ENCODE measurements at regions not wholly inside any gene's neighbourhood (a gene's known extent, or its start where the extent isn't known, plus 50 kb on each side); places are given as distances from the start of the nearest gene placed in this dataset.

DNA sequence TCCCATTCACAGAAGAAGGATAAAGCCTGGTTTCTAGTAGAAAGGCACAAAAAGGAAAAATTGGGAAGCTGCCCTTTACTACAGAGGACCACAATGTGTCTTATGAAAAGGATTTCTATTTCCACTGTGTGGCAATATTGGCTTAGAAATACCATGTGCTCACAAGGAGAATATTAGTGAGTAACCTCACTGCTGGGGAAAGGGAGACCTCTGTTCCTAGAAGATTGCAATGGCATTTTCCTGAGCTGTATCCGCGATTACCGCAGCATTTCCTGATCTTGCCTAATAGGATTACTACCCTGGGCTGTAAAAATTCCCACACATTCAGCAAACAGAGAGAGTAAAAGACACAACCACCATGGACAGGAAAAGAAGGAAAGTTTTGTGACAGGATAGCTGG is 308.8 kb upstream of the TECRL start:
- H3K9me3 ChIP-seq (ENCODE audit: control extremely low read depth in 1 of 3, control insufficient read depth in 2 of 3, insufficient read depth in 1 of 3, low read length in 2 of 3): no peaks in the 10 kb centered on the region
- H3K79me2 ChIP-seq (ENCODE audit: control insufficient read depth, insufficient read depth, low read length): no peaks in the 10 kb centered on the region
- Mint-ChIP-seq H3K27me3 (no peaks in the 10 kb centered on the region), H3K9me3 (ENCODE audit: insufficient read depth) (peaks cover 2% of the 10 kb centered on the region), H3K4me3 (no peak overlapping the region), H3K27ac (no peak overlapping the region), H3K4me1 (no peaks in the 10 kb centered on the region)
- ChIA-PET POLR2A (no interaction called here), CTCF (interaction anchor here (0.6 kb wide), 1 partner anchor 8 kb away, joined by 5 read pairs; no protein-coding TSS in a partner anchor)
- H3K9ac ChIP-seq (ENCODE audit: low read length): no peak overlapping the region
- H3K36me3 ChIP-seq (replicated peaks in 1 of 2; ENCODE audit: control extremely low read depth in 1 of 2, control insufficient read depth in 1 of 2, extremely low read depth in 1 of 2, insufficient read depth in 2 of 2, low read length in 1 of 2): no peaks in the 10 kb centered on the region
- no peak overlapping the region for H3K4me2 ChIP-seq (replicated peaks; ENCODE audit: low read depth, low read length, poor library complexity, severe bottlenecking)
- H3K27ac ChIP-seq (ENCODE audit: low read length in 2 of 2): no peak overlapping the region
- H3K27me3 ChIP-seq (replicated peaks in 1 of 4; ENCODE audit: control extremely low read depth in 1 of 4, control insufficient read depth in 3 of 4, insufficient read depth in 4 of 4, low read length in 3 of 4): no peaks in the 10 kb centered on the region
- no CpG with 5 or more reads among the region's 3 CpGs for WGBS (ENCODE audit: insufficient coverage)
- ATAC-seq (ENCODE audit: low read depth): no peak
- H3K4me3 ChIP-seq (ENCODE audit: control extremely low read depth in 1 of 5, extremely low read depth in 1 of 5, insufficient read depth in 1 of 5, low read depth in 2 of 5, low read length in 4 of 5): no peak overlapping the region
- H4K20me1 ChIP-seq (ENCODE audit: control insufficient read depth, insufficient read depth, low read length, poor library complexity, severe bottlenecking): no peaks in the 10 kb centered on the region
- H3K4me1 ChIP-seq (ENCODE audit: control insufficient read depth in 2 of 2, insufficient read depth in 2 of 2, low read length in 2 of 2): no peaks in the 10 kb centered on the region
- TF ChIP-seq, protein P1, sequence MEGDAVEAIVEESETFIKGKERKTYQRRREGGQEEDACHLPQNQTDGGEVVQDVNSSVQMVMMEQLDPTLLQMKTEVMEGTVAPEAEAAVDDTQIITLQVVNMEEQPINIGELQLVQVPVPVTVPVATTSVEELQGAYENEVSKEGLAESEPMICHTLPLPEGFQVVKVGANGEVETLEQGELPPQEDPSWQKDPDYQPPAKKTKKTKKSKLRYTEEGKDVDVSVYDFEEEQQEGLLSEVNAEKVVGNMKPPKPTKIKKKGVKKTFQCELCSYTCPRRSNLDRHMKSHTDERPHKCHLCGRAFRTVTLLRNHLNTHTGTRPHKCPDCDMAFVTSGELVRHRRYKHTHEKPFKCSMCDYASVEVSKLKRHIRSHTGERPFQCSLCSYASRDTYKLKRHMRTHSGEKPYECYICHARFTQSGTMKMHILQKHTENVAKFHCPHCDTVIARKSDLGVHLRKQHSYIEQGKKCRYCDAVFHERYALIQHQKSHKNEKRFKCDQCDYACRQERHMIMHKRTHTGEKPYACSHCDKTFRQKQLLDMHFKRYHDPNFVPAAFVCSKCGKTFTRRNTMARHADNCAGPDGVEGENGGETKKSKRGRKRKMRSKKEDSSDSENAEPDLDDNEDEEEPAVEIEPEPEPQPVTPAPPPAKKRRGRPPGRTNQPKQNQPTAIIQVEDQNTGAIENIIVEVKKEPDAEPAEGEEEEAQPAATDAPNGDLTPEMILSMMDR (IDR thresholded peaks at IDR 0.05): no peak
- TF ChIP-seq EZH2 (IDR thresholded peaks at IDR 0.05; ENCODE audit: borderline replicate concordance, insufficient read depth, low read depth, low read length, poor library complexity, severe bottlenecking): no peak
- no peak for DNase-seq
- intact Hi-C loops (cut with micrococcal nuclease): no loop called here
- no peak overlapping the region for H2AFZ ChIP-seq (ENCODE audit: insufficient read depth, low read depth, low read length, poor library complexity, severe bottlenecking)

DNA sequence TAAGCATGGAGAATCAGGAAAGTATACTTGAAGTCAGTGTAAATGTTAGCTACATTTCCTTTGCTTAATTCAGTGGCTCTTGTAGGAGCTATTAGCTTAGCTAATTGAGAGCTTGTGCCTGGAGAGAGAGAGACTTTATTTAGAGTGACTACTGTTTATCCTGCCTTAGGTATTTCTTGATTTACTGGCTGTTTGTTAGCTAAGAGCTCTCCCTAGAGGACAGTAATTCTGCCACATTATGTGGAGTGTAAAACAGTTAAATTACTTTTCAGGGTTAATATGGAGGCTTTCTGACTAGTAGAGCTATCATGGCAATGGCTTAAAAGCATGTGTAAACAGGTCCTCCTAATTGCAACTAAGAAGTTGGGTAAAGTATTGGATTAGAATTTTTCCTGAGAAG is 306.5 kb upstream of the TECRL start:
- Histone ChIP-seq H3K27me3 (replicated peaks in 1 of 4; ENCODE audit: control extremely low read depth in 1 of 4, control insufficient read depth in 3 of 4, insufficient read depth in 4 of 4, low read length in 3 of 4) (no peaks in the 10 kb centered on the region), H3K79me2 (ENCODE audit: control insufficient read depth, insufficient read depth, low read length) (no peaks in the 10 kb centered on the region), H2AFZ (ENCODE audit: insufficient read depth, low read depth, low read length, poor library complexity, severe bottlenecking) (no peak overlapping the region), H3K27ac (ENCODE audit: low read length in 2 of 2) (no peak overlapping the region), H3K4me1 (ENCODE audit: control insufficient read depth in 2 of 2, insufficient read depth in 2 of 2, low read length in 2 of 2) (no peaks in the 10 kb centered on the region), H4K20me1 (ENCODE audit: control insufficient read depth, insufficient read depth, low read length, poor library complexity, severe bottlenecking) (no peaks in the 10 kb centered on the region), H3K36me3 (replicated peaks in 1 of 2; ENCODE audit: control extremely low read depth in 1 of 2, control insufficient read depth in 1 of 2, extremely low read depth in 1 of 2, insufficient read depth in 2 of 2, low read length in 1 of 2) (no peaks in the 10 kb centered on the region), H3K4me3 (ENCODE audit: control extremely low read depth in 1 of 5, extremely low read depth in 1 of 5, insufficient read depth in 1 of 5, low read depth in 2 of 5, low read length in 4 of 5) (no peak overlapping the region), H3K4me2 (replicated peaks; ENCODE audit: low read depth, low read length, poor library complexity, severe bottlenecking) (no peak overlapping the region), H3K9me3 (ENCODE audit: control extremely low read depth in 1 of 3, control insufficient read depth in 2 of 3, insufficient read depth in 1 of 3, low read length in 2 of 3) (no peaks in the 10 kb centered on the region), H3K9ac (ENCODE audit: low read length) (no peak overlapping the region)
- ChIA-PET POLR2A (no interaction called here), CTCF (no interaction called here)
- intact Hi-C loops (cut with micrococcal nuclease): no loop called here
- no peak for ATAC-seq (ENCODE audit: low read depth)
- no peak overlapping the region for H3K4me3 Mint-ChIP-seq
- TF ChIP-seq, protein P1 (IDR thresholded peaks at IDR 0.05): no peak
- no peak for TF ChIP-seq EZH2 (IDR thresholded peaks at IDR 0.05; ENCODE audit: borderline replicate concordance, insufficient read depth, low read depth, low read length, poor library complexity, severe bottlenecking)
- H3K4me1 Mint-ChIP-seq: no peaks in the 10 kb centered on the region
- no peaks in the 10 kb centered on the region for H3K27me3 Mint-ChIP-seq
- peaks cover 2% of the 10 kb centered on the region for H3K9me3 Mint-ChIP-seq (ENCODE audit: insufficient read depth)
- no peak for DNase-seq
- no peak overlapping the region for H3K27ac Mint-ChIP-seq

Measured in B cell (primary cell).